ENCODE measurements at regions not wholly inside any gene's neighbourhood (a gene's known extent, or its start where the extent isn't known, plus 50 kb on each side); places are given as distances from the start of the nearest gene placed in this dataset.

GRCh38 chr11:95299078-95299679 lies 68.2 kb upstream of the SESN3 start:
- no peak for DNase-seq

GRCh38 chr11:95297680-95298452 lies 66.9 kb upstream of the SESN3 start:
- DNase-seq = no peak

- no peak for DNase-seq
Observed at GRCh38 chr11:95296621-95297025, 65.6 kb upstream of the SESN3 start.

- no peak for DNase-seq
Observed at GRCh38 chr11:95296165-95296564, 65.2 kb upstream of the SESN3 start.

GRCh38 chr11:95295382-95296149 lies 64.6 kb upstream of the SESN3 start:
- no peak for DNase-seq

- no peak for DNase-seq
Observed at GRCh38 chr11:95294701-95295100, 63.7 kb upstream of the SESN3 start.

- DNase-seq = no peak
Observed at GRCh38 chr11:95293116-95293515, 62.1 kb upstream of the SESN3 start.

GRCh38 chr11:95291946-95292345 lies 60.9 kb upstream of the SESN3 start:
- no peak for DNase-seq

GRCh38 chr11:95289378-95290101 lies 58.5 kb upstream of the SESN3 start:
- no peak for DNase-seq

- DNase-seq = no peak
Observed at GRCh38 chr11:95284057-95285052, 53.4 kb upstream of the SESN3 start.

GRCh38 chr11:95283650-95284049 lies 52.6 kb upstream of the SESN3 start:
- DNase-seq = no peak

- no peak for DNase-seq
Observed at GRCh38 chr11:95283146-95283545, 52.1 kb upstream of the SESN3 start.

- DNase-seq = no peak
Observed at GRCh38 chr11:95282291-95282751, 51.3 kb upstream of the SESN3 start.
